GM10248 (cell line): ENCODE measurements at regions not wholly inside any gene's neighbourhood (a gene's known extent, or its start where the extent isn't known, plus 50 kb on each side); places are given as distances from the start of the nearest gene placed in this dataset.
A peak's percentile ranks its signal among the peaks of the same experiment; 100 is the strongest.
"Not testable (repeated sequence)": the region's sequence is repeated elsewhere in the genome, so short reads cannot be mapped to it uniquely, and the experiment has no call there.

ENCODE experiments used
- CTCF ChIA-PET: fragments of 300-600 bp; sonication (Branson Sonifier 250); formaldehyde crosslinking; extraction: SDS; loops from one replicate; lab custom pipeline; 2021; ENCODE audit warnings: antibody characterized with exemption; lab: Yijun Ruan, JAX
- POLR2A ChIA-PET: fragments of 350-650 bp; sonication (Branson Sonifier 250); formaldehyde crosslinking; extraction: SDS; loops from one replicate; lab custom pipeline; 2020; ENCODE audit warnings: antibody characterized with exemption; lab: Yijun Ruan, JAX
- DNase-seq: peaks from one replicate; pipeline ENCODE4 v3.0.0; 2012; ENCODE audit errors: extremely low spot score
- CTCF ChIP-seq: IDR thresholded peaks from 2 replicates; pipeline ENCODE4 v1.5.1; 2012; ENCODE audit warnings: mild to moderate bottlenecking, low read depth; ENCODE audit errors: extremely low read depth, missing control alignments, control extremely low read depth

GRCh38 chr13:44652168-44652567 lies 76.0 kb upstream of the TSC22D1 start:
- CTCF ChIA-PET, result interaction anchor here (1.1 kb wide), 1 partner anchor 32 kb away, joined by 3 read pairs; no protein-coding TSS in a partner anchor
- POLR2A ChIA-PET, result no interaction called here
- no peak for DNase-seq
- no peak for TF ChIP-seq CTCF

- no peak for DNase-seq
- ChIA-PET POLR2A (no interaction called here), CTCF (interaction anchor here (1.1 to 2.5 kb wide), 2 partner anchors 8 to 33 kb away, joined by 3 to 14 read pairs; no protein-coding TSS in a partner anchor)
- no peak for TF ChIP-seq CTCF
These were observed 75.6 kb upstream of the TSC22D1 start for GRCh38 chr13:44651724-44652123.

- ChIA-PET CTCF (interaction anchor here (0.6 to 2.5 kb wide), 3 partner anchors 9 to 73 kb away, joined by 3 to 14 read pairs (median 3); no protein-coding TSS in a partner anchor), POLR2A (no interaction called here)
- no peak for DNase-seq
- TF ChIP-seq CTCF, result no peak
These were observed 75.1 kb upstream of the TSC22D1 start for GRCh38 chr13:44651209-44651608.

- no peak for TF ChIP-seq CTCF
- no peak for DNase-seq
- ChIA-PET CTCF (interaction anchor here (0.7 to 2.5 kb wide), 3 partner anchors 9 to 10 kb away, joined by 3 to 14 read pairs (median 3); no protein-coding TSS in a partner anchor), POLR2A (no interaction called here)
These were observed 73.7 kb upstream of the TSC22D1 start for GRCh38 chr13:44649834-44650233.

GRCh38 chr13:44649104-44649428 lies 72.9 kb upstream of the TSC22D1 start:
- CTCF ChIA-PET, result no interaction called here
- DNase-seq, result no peak

GRCh38 chr13:44648392-44649103 lies 72.4 kb upstream of the TSC22D1 start:
- peak; percentile 52 for DNase-seq
- CTCF ChIA-PET, result interaction anchor here (1.4 to 2.0 kb wide), 4 partner anchors 12 to 165 kb away, joined by 4 to 7 read pairs (median 5); no protein-coding TSS in a partner anchor
- POLR2A ChIA-PET, result no interaction called here
- TF ChIP-seq CTCF, result no peak

More at GRCh38 chr13:44649104-44649428, 72.9 kb upstream of the TSC22D1 start:
- TF ChIP-seq CTCF, result no peak
- POLR2A ChIA-PET, result no interaction called here

GRCh38 chr13:44647560-44647959 lies 71.4 kb upstream of the TSC22D1 start:
- CTCF ChIA-PET, result interaction anchor here (1.2 to 2.0 kb wide), 5 partner anchors 11 to 164 kb away, joined by 3 to 7 read pairs (median 4); no protein-coding TSS in a partner anchor

More at GRCh38 chr13:44647560-44647959, 71.4 kb upstream of the TSC22D1 start:
- DNase-seq, POLR2A ChIA-PET: not testable (repeated sequence)
